ENCODE measurements at regions not wholly inside any gene's neighbourhood (a gene's known extent, or its start where the extent isn't known, plus 50 kb on each side); places are given as distances from the start of the nearest gene placed in this dataset.

- TF ChIP-seq CTCF (IDR thresholded peaks at IDR 0.05) (no peak), POLR2AphosphoS5 (IDR thresholded peaks at IDR 0.05; ENCODE audit: low read depth, low read length) (no peak), TAF1 (IDR thresholded peaks at IDR 0.05; ENCODE audit: borderline replicate concordance, low read depth, low read length) (no peak), RAD21 (IDR thresholded peaks at IDR 0.05; ENCODE audit: low read length) (no peak), NRF1 (IDR thresholded peaks at IDR 0.05; ENCODE audit: low read depth, low read length) (no peak), RXRA (IDR thresholded peaks at IDR 0.05; ENCODE audit: borderline replicate concordance, low read depth) (no peak)
Observed at GRCh38 chr12:5305425-5305824, 126.5 kb upstream of the NTF3 start.
